BE2C (cell line): ENCODE measurements at regions not wholly inside any gene's neighbourhood (a gene's known extent, or its start where the extent isn't known, plus 50 kb on each side); places are given as distances from the start of the nearest gene placed in this dataset.

Experiments
- DNase-seq: peaks from one replicate; pipeline ENCODE4 v3.0.0-alpha.2; 2020
- H3K27me3 ChIP-seq: fragments of 250-450 bp; sonication (Bioruptor Pico); 2 replicates; pipeline ENCODE4 v1.5.1; 2020; ENCODE audit warnings: mild to moderate bottlenecking
- H3K36me3 ChIP-seq: fragments of 250-450 bp; sonication (Bioruptor Pico); 2 replicates; pipeline ENCODE4 v1.5.1; 2020; ENCODE audit warnings: mild to moderate bottlenecking
- H3K4me1 ChIP-seq: fragments of 250-450 bp; sonication (Bioruptor Pico); 2 replicates; pipeline ENCODE4 v1.5.1; 2020
- H3K4me3 ChIP-seq: 2 replicates; pipeline ENCODE4 v1.5.1; 2011; ENCODE audit warnings: low read depth, low read length
- H3K9me3 ChIP-seq: fragments of 250-450 bp; sonication (Bioruptor Pico); 2 replicates; pipeline ENCODE4 v1.5.1; 2020
- TF ChIP-seq, protein P1 (sequence below): IDR thresholded peaks from 2 replicates; pipeline ENCODE4 v1.5.1; 2012; ENCODE audit warnings: mild to moderate bottlenecking, low read depth, low read length

DNA sequence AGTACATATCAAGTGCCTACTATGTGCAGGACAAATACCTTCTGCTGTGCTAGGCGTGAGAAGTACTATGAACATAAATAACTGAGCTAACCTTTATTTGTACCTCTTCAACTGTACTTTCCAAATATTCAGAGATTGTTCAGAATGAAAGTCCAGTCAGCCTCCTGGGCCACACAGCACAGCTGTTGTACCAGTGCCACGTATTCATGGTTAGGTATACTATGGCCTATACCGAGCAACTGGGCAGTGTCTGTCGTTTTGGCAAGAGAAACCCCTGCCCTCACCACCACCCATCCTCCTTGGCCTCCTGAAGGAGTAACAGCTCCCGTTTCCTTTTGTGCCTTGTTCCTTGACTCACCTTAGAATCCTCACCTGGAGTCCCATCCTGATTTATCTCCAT, 53.0 kb downstream of the RASSF10 start:
- Histone ChIP-seq H3K9me3 (no peaks in the 10 kb centered on the region), H3K36me3 (no peaks in the 10 kb centered on the region), H3K4me3 (no peak overlapping the region), H3K27me3 (no peaks in the 10 kb centered on the region), H3K4me1 (no peaks in the 10 kb centered on the region)
- TF ChIP-seq, protein P1, sequence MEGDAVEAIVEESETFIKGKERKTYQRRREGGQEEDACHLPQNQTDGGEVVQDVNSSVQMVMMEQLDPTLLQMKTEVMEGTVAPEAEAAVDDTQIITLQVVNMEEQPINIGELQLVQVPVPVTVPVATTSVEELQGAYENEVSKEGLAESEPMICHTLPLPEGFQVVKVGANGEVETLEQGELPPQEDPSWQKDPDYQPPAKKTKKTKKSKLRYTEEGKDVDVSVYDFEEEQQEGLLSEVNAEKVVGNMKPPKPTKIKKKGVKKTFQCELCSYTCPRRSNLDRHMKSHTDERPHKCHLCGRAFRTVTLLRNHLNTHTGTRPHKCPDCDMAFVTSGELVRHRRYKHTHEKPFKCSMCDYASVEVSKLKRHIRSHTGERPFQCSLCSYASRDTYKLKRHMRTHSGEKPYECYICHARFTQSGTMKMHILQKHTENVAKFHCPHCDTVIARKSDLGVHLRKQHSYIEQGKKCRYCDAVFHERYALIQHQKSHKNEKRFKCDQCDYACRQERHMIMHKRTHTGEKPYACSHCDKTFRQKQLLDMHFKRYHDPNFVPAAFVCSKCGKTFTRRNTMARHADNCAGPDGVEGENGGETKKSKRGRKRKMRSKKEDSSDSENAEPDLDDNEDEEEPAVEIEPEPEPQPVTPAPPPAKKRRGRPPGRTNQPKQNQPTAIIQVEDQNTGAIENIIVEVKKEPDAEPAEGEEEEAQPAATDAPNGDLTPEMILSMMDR: no peak
- no peak for DNase-seq

DNA sequence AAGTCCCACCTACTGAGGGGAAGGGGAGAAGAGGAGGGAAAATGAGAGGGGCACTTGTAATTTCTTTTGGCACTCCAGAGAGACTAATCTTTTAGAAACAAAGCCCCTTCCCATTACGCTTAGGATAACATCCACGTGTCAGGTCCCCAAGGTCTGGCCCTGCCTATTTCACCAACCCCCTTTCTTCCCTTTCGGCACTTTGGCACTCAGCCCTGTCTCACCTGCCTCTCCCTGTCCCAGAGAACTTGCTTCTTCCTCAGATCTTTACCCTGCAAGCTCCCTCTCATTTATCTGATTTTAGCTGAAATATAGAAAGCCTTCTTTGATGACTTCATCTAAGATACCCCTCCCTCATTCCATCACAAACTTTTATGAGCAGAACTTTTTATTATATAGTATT, 55.5 kb downstream of the RASSF10 start:
- no peaks in the 10 kb centered on the region for H3K36me3 ChIP-seq
- TF ChIP-seq, protein P1: no peak
- H3K4me1 ChIP-seq: no peaks in the 10 kb centered on the region
- no peaks in the 10 kb centered on the region for H3K27me3 ChIP-seq
- no peaks in the 10 kb centered on the region for H3K9me3 ChIP-seq
- H3K4me3 ChIP-seq: no peak overlapping the region
- no peak for DNase-seq

DNA sequence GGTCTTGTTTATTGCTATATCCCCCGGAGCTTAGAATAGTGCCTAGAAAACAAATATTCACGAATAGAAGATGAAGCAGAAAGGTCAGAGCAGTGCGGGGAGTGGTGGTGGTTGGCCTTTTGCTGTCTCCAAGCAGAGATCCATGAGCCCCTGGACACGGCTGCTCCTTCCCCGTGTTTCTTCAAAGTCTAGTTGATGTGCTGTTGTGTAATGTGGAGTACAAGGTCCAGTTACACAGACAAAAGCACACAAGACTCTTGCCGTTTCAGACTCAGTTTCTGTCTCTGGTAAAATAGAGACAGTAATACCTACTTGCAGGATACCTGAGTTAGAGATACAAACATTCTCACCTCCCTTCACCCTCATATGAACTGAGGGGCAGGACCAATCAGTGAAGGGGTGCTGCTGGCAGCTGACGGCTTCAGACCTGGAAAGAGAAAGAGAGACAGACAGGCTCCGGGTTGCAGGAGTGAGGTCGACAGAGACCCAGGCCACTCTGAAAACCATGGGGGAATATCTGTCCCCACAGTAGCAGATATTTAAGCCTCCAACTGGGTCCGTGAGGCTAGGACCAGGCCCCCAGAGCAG, 56.2 kb downstream of the RASSF10 start:
- TF ChIP-seq, protein P1: no peak
- no peaks in the 10 kb centered on the region for H3K4me1 ChIP-seq
- no peaks in the 10 kb centered on the region for H3K27me3 ChIP-seq
- H3K4me3 ChIP-seq: no peak overlapping the region
- DNase-seq: no peak
- no peaks in the 10 kb centered on the region for H3K9me3 ChIP-seq
- no peaks in the 10 kb centered on the region for H3K36me3 ChIP-seq

DNA sequence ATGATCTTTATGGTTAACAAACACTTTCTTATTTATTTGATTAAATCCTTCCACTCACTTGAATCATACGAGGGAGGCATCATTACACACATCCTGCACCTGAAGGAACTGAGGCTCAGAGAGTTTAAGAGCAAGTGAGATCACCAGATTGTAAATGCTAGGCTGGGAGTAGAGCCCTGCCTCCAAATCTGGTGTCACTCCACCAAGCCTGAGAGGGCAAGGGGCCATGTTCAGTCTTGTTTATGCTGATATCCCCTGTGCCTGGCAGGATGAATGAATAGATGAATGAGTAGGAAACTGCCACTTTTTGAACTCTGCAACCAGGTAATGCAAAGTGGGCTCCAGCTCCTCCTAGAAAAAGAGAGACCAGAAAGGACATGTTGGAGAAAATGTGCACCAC, 59.1 kb downstream of the RASSF10 start:
- TF ChIP-seq, protein P1: no peak
- H3K9me3 ChIP-seq: no peaks in the 10 kb centered on the region
- no peaks in the 10 kb centered on the region for H3K27me3 ChIP-seq
- no peaks in the 10 kb centered on the region for H3K36me3 ChIP-seq
- H3K4me1 ChIP-seq: no peaks in the 10 kb centered on the region
- no peak for DNase-seq
- H3K4me3 ChIP-seq: no peak overlapping the region

DNA sequence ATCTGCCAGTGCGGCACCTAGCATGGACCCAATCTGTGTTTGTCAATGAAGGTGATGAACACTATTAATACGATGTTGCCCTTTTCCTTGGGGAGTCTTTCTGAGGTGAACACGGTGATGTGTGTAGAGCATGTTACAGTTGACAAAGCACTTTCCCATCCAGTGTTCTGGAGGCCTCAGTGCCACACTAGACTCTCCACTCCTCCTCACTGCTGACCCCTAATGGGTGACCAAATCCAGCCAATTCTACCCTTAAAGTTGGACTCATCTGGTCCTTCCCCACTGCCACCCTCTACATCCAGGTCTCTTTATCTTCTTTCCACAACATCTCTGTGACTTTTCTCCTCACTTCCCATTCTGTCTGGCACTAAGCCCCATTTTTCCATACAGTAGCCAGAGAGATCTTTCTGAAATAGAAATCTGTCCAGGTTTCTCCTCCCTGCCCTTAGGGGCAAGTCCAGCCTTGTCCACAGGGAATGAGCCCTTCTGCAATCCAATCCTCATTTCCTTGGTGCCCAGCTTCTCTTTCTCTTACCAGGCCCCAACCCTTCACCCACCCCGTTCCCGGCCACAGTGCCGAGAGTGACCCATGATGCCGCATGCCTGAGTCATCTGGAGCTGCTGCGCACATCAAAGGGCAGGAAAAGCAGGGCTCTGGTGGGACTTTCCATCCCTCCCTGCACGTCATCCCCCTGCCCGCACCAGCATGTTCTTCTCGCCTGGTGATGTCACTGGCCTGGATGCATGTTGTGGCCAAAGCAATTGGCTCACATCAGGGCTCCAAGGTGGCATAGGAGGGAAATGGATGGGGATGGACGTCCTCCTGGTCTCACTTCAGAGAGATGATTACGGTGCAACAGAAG, 64.2 kb downstream of the RASSF10 start:
- DNase-seq: no peak
- no peak overlapping the region for H3K4me3 ChIP-seq
- H3K27me3 ChIP-seq: no peaks in the 10 kb centered on the region
- H3K9me3 ChIP-seq: no peaks in the 10 kb centered on the region
- no peaks in the 10 kb centered on the region for H3K4me1 ChIP-seq
- H3K36me3 ChIP-seq: no peaks in the 10 kb centered on the region
- TF ChIP-seq, protein P1: no peak

DNA sequence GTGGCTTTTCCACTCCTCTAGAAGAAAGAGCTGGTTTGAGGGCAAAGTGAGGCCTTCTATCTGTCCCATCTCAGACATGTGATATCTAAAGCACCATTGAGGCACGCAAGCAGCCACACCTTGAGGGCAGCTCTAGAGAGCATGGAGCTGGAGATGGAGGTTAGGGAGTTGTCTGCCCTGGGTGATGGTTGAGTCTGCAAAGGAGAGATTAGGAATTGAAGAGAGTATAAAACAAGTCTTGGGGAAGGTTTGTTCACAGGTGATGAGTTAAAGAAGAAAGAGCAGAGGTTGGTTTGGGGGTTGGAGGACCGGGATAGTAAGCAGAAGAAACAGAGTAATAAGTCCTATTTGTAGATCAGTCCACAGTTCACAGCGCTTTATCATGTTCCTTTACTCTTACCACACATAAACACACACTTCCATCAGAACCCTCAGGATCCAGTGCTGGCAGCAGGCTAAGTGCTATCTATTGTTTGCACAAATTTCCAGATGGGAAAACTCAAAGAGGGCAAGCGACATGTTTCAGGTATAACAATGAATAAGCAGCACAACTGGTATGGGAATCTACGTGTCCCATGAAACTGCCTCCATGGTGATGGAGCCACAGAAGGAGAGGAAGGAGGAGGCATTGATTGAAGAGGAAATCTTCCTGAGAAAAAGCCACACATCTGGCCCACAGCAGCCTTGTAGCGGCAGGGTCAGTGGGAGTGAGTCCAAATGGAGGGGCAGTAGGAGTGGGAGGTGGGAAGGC, 65.8 kb downstream of the RASSF10 start:
- Histone ChIP-seq H3K36me3 (no peaks in the 10 kb centered on the region), H3K4me1 (no peaks in the 10 kb centered on the region), H3K9me3 (no peaks in the 10 kb centered on the region), H3K27me3 (no peaks in the 10 kb centered on the region), H3K4me3 (no peak overlapping the region)
- TF ChIP-seq, protein P1: no peak
- no peak for DNase-seq
